Erythroblast (primary cell): ENCODE measurements at regions not wholly inside any gene's neighbourhood (a gene's known extent, or its start where the extent isn't known, plus 50 kb on each side); places are given as distances from the start of the nearest gene placed in this dataset.

ENCODE experiments used
- GATA1 ChIP-seq: IDR thresholded peaks from 2 replicates; pipeline ENCODE4 v1.6.1; 2011; ENCODE audit warnings: low read depth, mild to moderate bottlenecking, control low read depth, low read length, moderate library complexity
- POLR2A ChIP-seq: IDR thresholded peaks from 2 replicates; pipeline ENCODE4 v1.6.1; 2011; ENCODE audit warnings: mild to moderate bottlenecking, low read length

DNA sequence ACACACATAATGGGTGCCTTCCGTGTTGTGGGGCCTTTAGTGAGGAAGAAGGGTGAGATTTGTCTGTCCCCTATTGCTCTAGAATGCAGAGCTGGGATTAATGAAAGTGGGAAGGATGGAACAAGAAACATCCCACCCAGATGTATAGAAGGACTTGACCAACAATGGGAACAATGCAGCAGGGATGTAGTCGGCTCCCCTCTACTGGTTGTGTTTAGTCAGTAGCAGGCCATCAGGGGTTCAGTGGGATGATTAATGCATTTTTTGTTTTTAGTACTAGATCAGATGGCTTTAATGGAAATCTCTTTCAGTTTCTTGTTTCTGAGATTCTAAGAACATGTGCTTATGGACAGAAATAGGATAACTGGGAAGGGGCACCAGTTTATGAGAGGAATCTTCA is 156.0 kb upstream of the ROPN1 start:
- TF ChIP-seq POLR2A = no peak
- no peak for TF ChIP-seq GATA1
